IgD-negative memory B cell (primary cell): ENCODE measurements at regions not wholly inside any gene's neighbourhood (a gene's known extent, or its start where the extent isn't known, plus 50 kb on each side); places are given as distances from the start of the nearest gene placed in this dataset.
"Not testable (repeated sequence)": the region's sequence is repeated elsewhere in the genome, so short reads cannot be mapped to it uniquely, and the experiment has no call there.

Source experiments
- H3K27ac Mint-ChIP-seq, 3 donors: one replicate each; pipeline ENCODE4 v1.8.0; 2020 to 2022; ENCODE audit warnings: mild to moderate bottlenecking in 3 of 3, mixed read lengths in 3 of 3, moderate library complexity in 1 of 3
- H3K27me3 Mint-ChIP-seq: one replicate; pipeline ENCODE4 v1.8.0; 2021; ENCODE audit warnings: mixed read lengths
- H3K36me3 Mint-ChIP-seq: one replicate; pipeline ENCODE4 v1.8.0; 2020; ENCODE audit warnings: mild to moderate bottlenecking, mixed read lengths
- H3K4me1 Mint-ChIP-seq, 3 donors: one replicate each; pipeline ENCODE4 v1.8.0; 2020 to 2022; ENCODE audit warnings: mixed read lengths in 3 of 3, mild to moderate bottlenecking in 1 of 3
- H3K4me3 Mint-ChIP-seq, 4 donors: one replicate each; pipeline ENCODE4 v1.8.0; 2020 to 2022; ENCODE audit warnings: mild to moderate bottlenecking in 4 of 4, mixed read lengths in 4 of 4, moderate library complexity in 3 of 4
- H3K9me3 Mint-ChIP-seq, 3 donors: one replicate each; pipeline ENCODE4 v1.8.0; 2020 to 2021; ENCODE audit warnings: mixed read lengths in 3 of 3, mild to moderate bottlenecking in 1 of 3

DNA sequence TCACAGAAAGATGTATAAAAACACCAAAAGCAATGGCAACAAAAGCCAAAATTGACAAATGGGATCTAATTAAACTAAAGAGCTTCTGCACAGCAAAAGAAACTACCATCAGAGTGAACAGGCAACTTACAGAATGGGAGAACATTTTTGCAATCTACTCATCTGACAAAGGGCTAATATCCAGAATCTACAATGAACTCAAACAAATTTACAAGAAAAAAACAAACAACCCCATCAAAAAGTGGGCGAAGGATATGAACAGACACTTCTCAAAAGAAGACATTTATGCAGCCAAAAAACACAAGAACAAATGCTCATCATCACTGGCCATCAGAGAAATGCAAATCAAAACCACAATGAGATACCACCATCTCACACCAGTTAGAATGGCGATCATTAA lies 674.4 kb downstream of the UQCRFS1 start:
- not testable (repeated sequence) for H3K27me3 Mint-ChIP-seq, H3K4me3 Mint-ChIP-seq, H3K27ac Mint-ChIP-seq, H3K4me1 Mint-ChIP-seq, H3K36me3 Mint-ChIP-seq
- H3K9me3 Mint-ChIP-seq = peaks cover 4 to 10% (median 5%) of the 10 kb centered on the region in 3 donors

GRCh38 chr19:28537896-28538295 lies 675.1 kb downstream of the UQCRFS1 start:
- Mint-ChIP-seq H3K36me3 (no peaks in the 10 kb centered on the region), H3K4me3 (no peak overlapping the region)

GRCh38 chr19:28537079-28537478 lies 675.9 kb downstream of the UQCRFS1 start:
- Mint-ChIP-seq H3K4me3 (no peak overlapping the region), H3K27ac (no peak overlapping the region), H3K9me3 (peaks cover 2 to 10% (median 8%) of the 10 kb centered on the region in 3 donors), H3K36me3 (no peaks in the 10 kb centered on the region), H3K4me1 (no peaks in the 10 kb centered on the region), H3K27me3 (no peaks in the 10 kb centered on the region)

More at GRCh38 chr19:28537896-28538295, 675.1 kb downstream of the UQCRFS1 start:
- H3K27me3 Mint-ChIP-seq = no peaks in the 10 kb centered on the region
- H3K9me3 Mint-ChIP-seq = peaks cover 2 to 10% (median 5%) of the 10 kb centered on the region in 3 donors
- H3K27ac Mint-ChIP-seq = no peak overlapping the region
- no peaks in the 10 kb centered on the region for H3K4me1 Mint-ChIP-seq

- H3K4me3 Mint-ChIP-seq = peak overlapping the region in 1 of 4 donors; percentile 4
- no peak overlapping the region for H3K27ac Mint-ChIP-seq
- H3K4me1 Mint-ChIP-seq = no peaks in the 10 kb centered on the region
- no peaks in the 10 kb centered on the region for H3K27me3 Mint-ChIP-seq
- peaks cover 1% of the 10 kb centered on the region for H3K36me3 Mint-ChIP-seq
- peaks cover 2 to 11% (median 10%) of the 10 kb centered on the region in 3 donors for H3K9me3 Mint-ChIP-seq
Observed at GRCh38 chr19:28535352-28535775, 677.6 kb downstream of the UQCRFS1 start.

DNA sequence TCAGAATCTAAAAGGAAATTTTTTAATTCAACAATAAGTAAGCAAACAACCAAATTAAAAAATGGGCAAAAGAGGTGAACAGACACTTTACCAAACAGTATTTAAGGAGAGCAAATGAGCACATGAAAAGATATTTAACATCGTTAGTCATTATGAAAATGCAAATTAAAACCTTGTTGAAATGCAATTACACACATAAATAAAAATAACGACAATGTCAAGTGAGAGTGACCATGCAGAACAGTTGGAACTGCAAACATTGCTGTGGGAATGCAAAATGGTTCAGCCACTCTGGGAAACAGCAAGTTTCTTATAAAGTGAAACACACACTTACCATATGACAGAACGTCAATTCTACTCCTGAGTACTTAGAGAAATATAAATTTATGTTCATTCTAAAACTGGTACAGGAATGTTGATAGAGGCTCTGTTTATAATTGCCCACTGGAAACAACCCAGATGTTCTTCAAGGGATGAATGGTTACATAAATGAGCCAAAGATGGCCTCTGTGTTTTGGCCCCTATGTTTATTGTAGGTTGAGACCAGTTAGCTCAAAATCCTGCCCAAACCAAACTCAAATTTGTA lies 678.1 kb downstream of the UQCRFS1 start:
- H3K4me1 Mint-ChIP-seq = no peaks in the 10 kb centered on the region
- H3K4me3 Mint-ChIP-seq = no peak overlapping the region
- H3K27me3 Mint-ChIP-seq = no peaks in the 10 kb centered on the region
- H3K9me3 Mint-ChIP-seq = peaks cover 2 to 11% (median 10%) of the 10 kb centered on the region in 3 donors
- no peak overlapping the region for H3K27ac Mint-ChIP-seq
- H3K36me3 Mint-ChIP-seq = peaks cover 1% of the 10 kb centered on the region

GRCh38 chr19:28532765-28533341 lies 680.1 kb downstream of the UQCRFS1 start:
- H3K36me3 Mint-ChIP-seq = peaks cover 1% of the 10 kb centered on the region
- H3K27ac Mint-ChIP-seq = no peak overlapping the region
- no peak overlapping the region for H3K4me3 Mint-ChIP-seq
- H3K9me3 Mint-ChIP-seq = peaks cover 0 to 15% (median 10%) of the 10 kb centered on the region in 3 donors
- H3K4me1 Mint-ChIP-seq = no peaks in the 10 kb centered on the region
- no peaks in the 10 kb centered on the region for H3K27me3 Mint-ChIP-seq

DNA sequence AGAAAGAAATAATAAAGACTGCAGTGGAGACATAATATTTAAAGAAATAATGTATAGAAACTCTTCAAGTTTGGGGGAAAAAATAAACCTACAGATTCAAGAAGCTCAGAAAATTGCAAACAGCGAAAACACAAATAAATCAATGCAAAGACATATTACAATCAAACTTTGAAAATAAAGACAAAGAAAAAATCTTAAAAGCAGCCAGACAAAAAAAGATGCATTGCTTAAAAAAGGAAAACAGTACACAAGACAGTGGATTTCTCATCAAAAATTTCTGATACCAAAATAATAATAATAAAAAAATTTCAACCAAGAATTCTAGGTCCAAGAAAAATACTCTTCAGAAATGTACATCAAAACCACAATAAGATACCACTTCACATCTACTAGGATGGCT lies 681.0 kb downstream of the UQCRFS1 start:
- H3K9me3 Mint-ChIP-seq = peaks cover 0 to 15% (median 8%) of the 10 kb centered on the region in 3 donors

DNA sequence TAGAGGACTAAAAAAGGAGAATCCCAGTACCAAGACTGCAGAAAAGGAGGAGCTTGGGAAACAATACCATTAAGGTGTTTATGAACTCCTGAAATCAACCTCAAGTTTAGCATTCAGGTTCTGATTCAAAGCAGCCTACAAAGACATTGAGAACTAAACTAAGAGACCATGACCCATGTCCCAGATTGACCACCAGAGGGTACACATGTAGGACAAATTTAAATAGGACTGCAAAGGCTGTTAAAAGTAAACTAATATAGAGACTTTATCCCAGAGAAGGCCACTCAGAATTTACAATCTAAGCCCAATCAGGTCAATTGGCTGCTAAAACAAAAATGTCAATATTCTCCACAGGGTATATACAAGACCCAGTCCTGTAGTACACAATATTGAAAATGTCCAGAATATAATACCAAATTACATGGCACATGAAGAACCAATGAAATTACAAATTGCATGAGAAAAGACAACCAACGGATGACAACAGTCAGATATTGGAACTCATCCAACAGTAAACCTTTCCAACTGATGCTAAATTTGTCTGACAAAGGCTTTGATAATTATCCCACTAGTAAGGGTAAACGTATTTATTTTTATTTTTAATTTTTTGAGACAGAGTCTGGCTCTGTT lies 682.4 kb downstream of the UQCRFS1 start:
- Mint-ChIP-seq H3K27me3 (no peaks in the 10 kb centered on the region), H3K4me3 (no peak overlapping the region), H3K27ac (no peak overlapping the region), H3K9me3 (peaks cover 0 to 12% (median 8%) of the 10 kb centered on the region in 3 donors), H3K36me3 (peaks cover 1% of the 10 kb centered on the region), H3K4me1 (no peaks in the 10 kb centered on the region)

More for the DNA sequence above, 681.0 kb downstream of the UQCRFS1 start:
- Mint-ChIP-seq H3K4me3 (no peak overlapping the region), H3K27me3 (no peaks in the 10 kb centered on the region), H3K36me3 (peaks cover 1% of the 10 kb centered on the region), H3K27ac (no peak overlapping the region), H3K4me1 (no peaks in the 10 kb centered on the region)

DNA sequence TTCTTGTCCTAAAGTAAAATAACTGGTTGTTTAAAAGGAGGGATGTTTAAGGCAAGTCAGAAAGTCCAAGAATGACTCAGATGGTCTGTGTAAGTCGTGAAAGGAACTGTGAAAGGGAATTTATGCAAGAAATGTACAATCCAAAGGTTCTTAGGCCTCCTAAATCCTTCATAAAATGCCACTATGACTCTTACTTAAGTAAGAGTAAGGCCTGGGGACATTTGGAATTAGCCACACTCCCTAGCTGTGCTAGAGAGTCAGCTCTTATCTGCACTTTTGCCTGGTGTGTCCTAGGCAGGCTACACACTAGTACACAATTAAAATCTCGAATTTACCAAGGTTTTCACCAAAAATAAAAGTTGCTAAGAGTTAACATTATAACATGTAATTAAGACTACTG lies 686.9 kb downstream of the UQCRFS1 start:
- H3K27ac Mint-ChIP-seq = no peak overlapping the region
- H3K4me3 Mint-ChIP-seq = no peak overlapping the region
- no peaks in the 10 kb centered on the region for H3K27me3 Mint-ChIP-seq
- H3K4me1 Mint-ChIP-seq = peaks cover 0 to 2% (median 0%) of the 10 kb centered on the region in 3 donors
- H3K36me3 Mint-ChIP-seq = no peaks in the 10 kb centered on the region
- peaks cover 3 to 13% (median 5%) of the 10 kb centered on the region in 3 donors for H3K9me3 Mint-ChIP-seq

- Mint-ChIP-seq H3K27me3 (no peaks in the 10 kb centered on the region), H3K9me3 (peaks cover 3 to 14% (median 5%) of the 10 kb centered on the region in 3 donors), H3K36me3 (no peaks in the 10 kb centered on the region), H3K4me1 (peaks cover 0 to 2% (median 0%) of the 10 kb centered on the region in 3 donors), H3K4me3 (no peak overlapping the region), H3K27ac (no peak overlapping the region)
Observed at GRCh38 chr19:28523619-28524018, 689.3 kb downstream of the UQCRFS1 start.

DNA sequence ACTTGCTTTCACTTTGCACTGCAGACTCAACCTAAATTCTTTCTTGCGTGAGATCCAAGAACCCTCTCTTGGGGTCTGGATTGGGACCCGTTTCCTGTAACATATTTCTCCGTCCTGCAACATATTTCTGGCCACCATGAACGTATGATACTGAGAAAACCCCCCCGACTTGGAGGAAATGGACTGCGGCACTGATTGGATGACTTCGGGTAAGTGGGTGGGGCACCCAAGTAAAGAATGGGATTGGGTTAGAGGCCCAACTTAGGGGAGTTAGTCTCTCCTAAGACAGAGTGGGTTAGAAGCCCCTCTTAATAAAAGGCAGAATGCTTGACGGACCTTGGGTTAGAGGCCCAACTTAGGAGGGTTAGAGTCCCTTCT lies 690.4 kb downstream of the UQCRFS1 start:
- no peak overlapping the region for H3K27ac Mint-ChIP-seq
- H3K27me3 Mint-ChIP-seq = no peaks in the 10 kb centered on the region
- H3K4me3 Mint-ChIP-seq = no peak overlapping the region
- no peaks in the 10 kb centered on the region for H3K36me3 Mint-ChIP-seq
- peaks cover 5 to 10% (median 5%) of the 10 kb centered on the region in 3 donors for H3K9me3 Mint-ChIP-seq
- H3K4me1 Mint-ChIP-seq = peaks cover 0 to 2% (median 0%) of the 10 kb centered on the region in 3 donors

DNA sequence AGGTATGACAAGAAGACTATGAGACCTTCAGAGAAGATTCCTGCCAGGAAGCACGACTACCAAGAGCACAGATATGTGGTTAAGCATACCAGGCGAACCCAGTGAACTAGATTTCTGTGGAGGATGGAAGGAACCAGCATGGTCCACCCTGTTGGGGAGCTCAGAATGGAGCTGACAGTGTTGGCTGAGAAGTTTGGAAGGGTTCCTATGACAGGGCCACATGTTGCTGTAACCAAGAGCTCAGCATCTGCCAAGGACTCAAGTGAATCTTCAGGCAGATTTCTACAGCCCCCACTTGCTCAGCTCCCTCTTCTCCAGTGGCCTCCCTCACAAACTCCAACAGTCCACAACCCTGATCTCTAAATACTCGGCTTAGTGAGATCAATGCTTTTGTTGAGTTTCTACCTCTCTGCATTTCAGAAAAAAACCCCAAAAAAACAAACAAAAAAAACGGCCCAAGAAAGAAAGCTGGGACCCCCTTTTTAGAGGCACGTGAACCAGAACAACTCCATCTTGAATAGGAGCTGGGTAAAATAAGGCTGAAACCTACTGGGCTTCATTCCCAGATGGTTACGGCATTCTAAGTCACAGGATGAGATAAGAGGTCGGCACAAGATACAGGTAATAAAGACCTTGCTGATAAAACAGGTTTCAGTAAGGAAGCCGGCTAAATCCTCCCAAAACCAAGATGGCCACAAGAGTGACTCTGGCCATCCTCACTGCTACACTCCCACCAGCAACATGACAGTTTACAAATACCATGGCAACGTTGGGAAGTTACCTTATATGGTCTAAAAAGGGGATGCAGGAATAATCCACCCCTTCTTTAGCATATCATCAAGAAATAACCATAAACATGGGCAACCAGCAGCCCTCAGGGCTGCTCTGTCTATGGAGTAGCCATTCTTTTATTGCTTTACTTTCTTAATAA lies 691.1 kb downstream of the UQCRFS1 start:
- peaks cover 0 to 2% (median 0%) of the 10 kb centered on the region in 3 donors for H3K4me1 Mint-ChIP-seq
- no peaks in the 10 kb centered on the region for H3K27me3 Mint-ChIP-seq
- H3K27ac Mint-ChIP-seq = peak overlapping the region in 1 of 3 donors; percentile 57
- no peak overlapping the region for H3K4me3 Mint-ChIP-seq
- H3K9me3 Mint-ChIP-seq = peaks cover 5 to 10% (median 5%) of the 10 kb centered on the region in 3 donors
- H3K36me3 Mint-ChIP-seq = no peaks in the 10 kb centered on the region

DNA sequence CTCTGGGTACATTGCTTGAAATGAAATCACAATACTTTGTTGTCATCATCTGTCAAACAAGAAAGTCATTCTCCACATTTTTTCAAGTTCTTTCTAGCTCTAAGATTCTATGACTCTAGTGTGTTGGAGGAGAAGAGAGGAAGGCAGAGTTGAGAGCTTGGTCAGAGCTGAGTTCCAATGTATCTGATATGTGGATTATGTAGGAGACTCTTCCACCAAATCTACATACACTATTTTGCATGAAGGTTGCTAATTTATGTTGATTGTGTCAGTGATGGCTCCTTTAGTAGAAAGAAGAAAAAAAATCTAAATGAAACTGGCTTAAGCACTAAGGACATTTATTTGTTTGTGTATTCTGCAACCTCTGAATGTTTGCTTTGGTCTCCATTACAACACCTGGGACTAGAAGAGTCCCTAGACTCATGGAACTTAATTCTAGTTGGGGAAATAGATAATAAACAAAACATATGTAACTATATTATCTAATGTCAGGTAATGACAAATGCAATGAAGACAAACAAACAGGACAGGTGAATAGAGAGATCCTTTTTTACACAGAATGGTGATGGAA lies 691.9 kb downstream of the UQCRFS1 start:
- Mint-ChIP-seq H3K4me3 (no peak overlapping the region), H3K4me1 (peaks cover 0 to 2% (median 0%) of the 10 kb centered on the region in 3 donors), H3K36me3 (no peaks in the 10 kb centered on the region), H3K27me3 (no peaks in the 10 kb centered on the region), H3K9me3 (peaks cover 5 to 10% (median 5%) of the 10 kb centered on the region in 3 donors), H3K27ac (peak overlapping the region in 1 of 3 donors; percentile 57)

DNA sequence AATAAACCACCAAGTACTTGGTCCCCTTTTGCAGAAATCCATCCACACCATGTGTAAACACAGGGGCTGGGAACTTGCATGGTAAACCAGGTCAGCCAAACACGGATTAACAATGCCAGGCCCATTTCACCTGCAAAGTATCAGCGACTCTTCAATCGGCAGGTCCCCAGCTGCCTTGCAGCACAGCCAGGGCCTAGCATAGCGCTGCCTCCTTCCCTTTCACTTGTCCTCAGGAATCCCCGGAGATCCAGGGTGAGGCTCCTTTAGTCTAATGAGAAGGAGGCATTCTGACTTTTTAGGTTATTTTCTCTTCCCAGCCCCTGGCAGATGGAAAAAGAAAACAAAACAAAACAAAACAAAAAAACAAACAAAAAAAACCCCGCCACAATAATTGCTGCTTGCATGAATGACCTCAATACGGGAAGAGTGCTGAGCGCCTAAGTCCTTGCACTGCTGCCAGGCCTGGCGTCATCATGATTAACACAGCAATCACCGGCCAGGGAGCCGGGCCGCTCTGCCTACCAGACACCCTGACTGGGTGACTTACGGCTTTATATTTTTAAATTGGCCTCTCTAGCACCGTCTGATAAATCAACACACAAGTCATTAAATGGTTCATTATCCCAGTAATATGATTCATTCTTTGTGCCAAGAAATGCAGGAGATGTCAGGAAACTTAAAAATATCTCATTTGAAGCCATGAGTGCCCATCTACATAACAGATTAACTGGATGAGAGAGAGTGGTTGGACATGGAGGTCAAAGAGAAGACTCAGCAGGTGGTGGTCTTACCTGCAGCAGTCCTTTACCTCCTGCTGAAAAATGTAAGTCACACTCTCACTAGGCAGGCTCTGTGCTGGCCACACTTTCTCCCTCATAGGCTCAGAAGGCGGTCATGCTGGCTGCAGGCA lies 692.7 kb downstream of the UQCRFS1 start:
- Mint-ChIP-seq H3K27me3 (no peaks in the 10 kb centered on the region), H3K9me3 (peaks cover 5 to 10% (median 6%) of the 10 kb centered on the region in 3 donors), H3K4me3 (no peak overlapping the region), H3K36me3 (no peaks in the 10 kb centered on the region), H3K27ac (no peak overlapping the region), H3K4me1 (peaks cover 0 to 2% (median 0%) of the 10 kb centered on the region in 3 donors)
